ENCODE measurements at regions not wholly inside any gene's neighbourhood (a gene's known extent, or its start where the extent isn't known, plus 50 kb on each side); places are given as distances from the start of the nearest gene placed in this dataset.

- H3K4me3 ChIP-seq (replicated peaks; ENCODE audit: low read depth, low read length), result no peak overlapping the region
- no peak for DNase-seq (ENCODE audit: low read depth)
- TF ChIP-seq CTCF (IDR thresholded peaks at IDR 0.05; ENCODE audit: low read length, missing control alignments), result no peak
These were observed 617.3 kb upstream of the ID2 start for GRCh38 chr2:8064603-8065002.

- DNase-seq (ENCODE audit: low read depth), result no peak
- no peak for TF ChIP-seq CTCF (IDR thresholded peaks at IDR 0.05; ENCODE audit: low read length, missing control alignments)
- no peak overlapping the region for H3K4me3 ChIP-seq (replicated peaks; ENCODE audit: low read depth, low read length)
These were observed 616.7 kb upstream of the ID2 start for GRCh38 chr2:8065191-8065590.

- H3K4me3 ChIP-seq (replicated peaks; ENCODE audit: low read depth, low read length), result no peak overlapping the region
- TF ChIP-seq CTCF (IDR thresholded peaks at IDR 0.05; ENCODE audit: low read length, missing control alignments), result no peak
- DNase-seq (ENCODE audit: low read depth), result no peak
These were observed 614.0 kb upstream of the ID2 start for GRCh38 chr2:8067784-8068336.

- no peak for DNase-seq (ENCODE audit: low read depth)
- no peak for TF ChIP-seq CTCF (IDR thresholded peaks at IDR 0.05; ENCODE audit: low read length, missing control alignments)
- H3K4me3 ChIP-seq (replicated peaks; ENCODE audit: low read depth, low read length), result no peak overlapping the region
These were observed 608.9 kb upstream of the ID2 start for GRCh38 chr2:8072907-8073306.

GRCh38 chr2:8073916-8074315, 607.9 kb upstream of the ID2 start:
- no peak for TF ChIP-seq CTCF (IDR thresholded peaks at IDR 0.05; ENCODE audit: low read length, missing control alignments)

GRCh38 chr2:8076448-8077342, 605.2 kb upstream of the ID2 start:
- TF ChIP-seq CTCF (IDR thresholded peaks at IDR 0.05; ENCODE audit: low read length, missing control alignments), result no peak
- no peak overlapping the region for H3K4me3 ChIP-seq (replicated peaks; ENCODE audit: low read depth, low read length)
- no peak for DNase-seq (ENCODE audit: low read depth)

More at GRCh38 chr2:8073916-8074315, 607.9 kb upstream of the ID2 start:
- no peak overlapping the region for H3K4me3 ChIP-seq (replicated peaks; ENCODE audit: low read depth, low read length)
- no peak for DNase-seq (ENCODE audit: low read depth)

Measured in fibroblast of pulmonary artery (primary cell).